Activated effector memory CD4-positive, alpha-beta T cell treated with anti-CD3 and anti-CD28 coated beads, Interleukin-2, amount 50 U/mL, for 16 hours (primary cell): ENCODE measurements at regions not wholly inside any gene's neighbourhood (a gene's known extent, or its start where the extent isn't known, plus 50 kb on each side); places are given as distances from the start of the nearest gene placed in this dataset.

ENCODE experiments used
- DNase-seq: peaks from one replicate; pipeline ENCODE4 v3.0.0-alpha.2; 2020

GRCh38 chr5:155936520-155937406 is 390.2 kb upstream of the SGCD start:
- DNase-seq = no peak

GRCh38 chr5:155938051-155938450 is 388.9 kb upstream of the SGCD start:
- no peak for DNase-seq

GRCh38 chr5:155941340-155941739 is 385.6 kb upstream of the SGCD start:
- DNase-seq = no peak

GRCh38 chr5:155943516-155944407 is 383.2 kb upstream of the SGCD start:
- DNase-seq = peak; percentile 64

- DNase-seq = no peak
Measured at GRCh38 chr5:155947394-155948062, 379.4 kb upstream of the SGCD start.

DNA sequence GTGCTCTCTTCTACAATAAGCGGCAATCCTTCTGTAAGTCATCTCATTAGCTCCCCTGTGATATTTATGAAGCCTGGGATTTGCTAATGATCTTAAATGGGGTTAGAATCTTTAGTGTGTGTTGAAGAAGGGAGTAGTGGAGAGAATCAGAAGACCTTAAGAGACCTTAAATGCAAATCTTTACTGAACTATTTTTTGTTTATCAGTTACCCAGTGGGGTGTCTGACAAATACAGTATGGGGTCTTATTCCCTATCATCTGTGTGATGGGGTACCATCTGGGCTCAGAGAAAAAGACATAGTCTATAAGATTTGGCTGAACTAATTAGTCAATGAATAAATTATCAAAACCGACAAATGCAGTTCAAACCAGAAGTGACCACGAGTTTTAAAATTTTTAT is 378.4 kb upstream of the SGCD start:
- no peak for DNase-seq

DNA sequence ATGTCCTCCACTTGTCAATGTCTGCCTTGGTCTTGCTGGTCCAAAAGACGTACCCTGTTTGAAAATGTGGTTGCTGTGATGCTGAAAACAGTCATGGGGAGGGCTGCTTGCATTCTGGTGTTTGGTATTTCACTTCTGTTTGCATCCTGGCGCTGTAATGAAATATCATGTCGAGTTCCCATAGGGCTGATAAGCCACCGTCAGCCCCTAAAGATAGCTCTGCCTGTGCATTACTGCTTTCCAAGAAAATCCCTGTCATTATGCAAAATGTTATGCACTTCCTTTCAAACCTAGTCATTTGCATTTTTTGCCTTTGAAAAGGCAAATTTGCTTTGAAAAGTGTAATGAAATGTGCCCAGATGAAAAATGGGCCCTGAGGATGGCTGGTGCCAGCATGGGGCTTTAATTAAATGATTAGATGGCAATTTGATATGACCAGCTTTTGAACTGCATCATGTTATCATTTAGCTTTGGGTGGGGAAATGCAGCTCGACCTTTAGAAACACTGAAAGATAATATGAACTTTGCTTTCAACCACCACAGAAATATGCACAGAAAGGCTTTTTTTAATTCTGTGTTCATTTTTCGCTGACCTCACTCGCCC is 374.4 kb upstream of the SGCD start:
- DNase-seq = no peak

DNA sequence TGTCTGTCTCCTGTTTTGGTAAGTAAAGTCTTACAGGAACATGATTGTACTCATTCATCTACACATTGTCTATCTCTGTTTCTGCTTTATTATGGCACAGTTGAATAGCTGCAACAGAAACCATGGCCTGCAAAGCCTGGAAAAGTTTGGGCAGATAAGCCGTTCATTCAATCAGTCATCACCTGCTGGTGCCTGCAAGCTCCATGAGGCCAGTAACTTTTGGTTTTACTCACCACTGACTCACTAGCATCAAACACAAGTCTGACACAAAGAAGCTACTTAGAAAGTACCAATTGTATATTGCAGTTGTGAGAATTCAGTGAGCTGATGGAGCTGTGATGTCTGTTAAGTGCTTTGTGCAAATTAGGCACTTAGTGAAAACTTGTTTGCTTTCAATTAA is 373.6 kb upstream of the SGCD start:
- no peak for DNase-seq

- DNase-seq = no peak
Measured at GRCh38 chr5:155954701-155955445, 372.1 kb upstream of the SGCD start.

DNA sequence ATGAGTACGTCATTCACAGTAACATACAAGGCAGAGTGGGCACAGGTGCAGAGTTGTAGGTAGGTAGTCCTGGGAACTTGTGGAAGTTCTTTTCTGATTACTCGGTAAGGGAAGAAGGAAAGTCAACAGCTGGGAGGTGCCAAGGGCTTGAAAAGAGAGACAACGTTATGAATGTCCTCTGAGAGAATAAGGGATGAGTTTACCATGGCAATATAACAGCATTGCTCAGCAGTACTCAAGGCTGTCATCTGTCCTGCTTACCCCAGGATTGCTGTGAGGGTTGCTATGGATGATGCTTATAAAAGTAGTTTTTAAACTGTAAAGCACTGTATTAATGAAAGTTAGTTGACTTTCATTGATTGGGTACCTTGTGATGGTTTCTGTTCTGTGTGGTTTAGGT is 369.1 kb upstream of the SGCD start:
- no peak for DNase-seq

DNA sequence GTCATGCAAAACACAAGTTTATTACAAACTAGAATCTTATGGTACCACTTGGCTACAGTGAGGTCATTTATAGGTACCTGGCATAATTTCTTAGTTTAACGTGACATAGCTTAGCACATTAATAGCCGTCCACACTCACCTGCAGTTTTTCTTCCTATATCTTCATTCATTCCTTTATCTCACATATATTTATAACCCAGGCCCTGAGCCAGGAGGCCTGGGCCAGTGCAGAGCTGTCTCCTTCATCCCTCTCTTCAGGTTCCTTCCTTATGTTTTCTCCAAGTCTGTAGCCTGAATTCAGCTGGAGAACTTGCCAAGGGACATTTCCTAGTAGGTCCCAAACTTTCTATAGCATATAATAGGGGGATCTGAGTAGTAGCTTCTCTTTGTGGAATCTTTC is 367.9 kb upstream of the SGCD start:
- DNase-seq = no peak

DNA sequence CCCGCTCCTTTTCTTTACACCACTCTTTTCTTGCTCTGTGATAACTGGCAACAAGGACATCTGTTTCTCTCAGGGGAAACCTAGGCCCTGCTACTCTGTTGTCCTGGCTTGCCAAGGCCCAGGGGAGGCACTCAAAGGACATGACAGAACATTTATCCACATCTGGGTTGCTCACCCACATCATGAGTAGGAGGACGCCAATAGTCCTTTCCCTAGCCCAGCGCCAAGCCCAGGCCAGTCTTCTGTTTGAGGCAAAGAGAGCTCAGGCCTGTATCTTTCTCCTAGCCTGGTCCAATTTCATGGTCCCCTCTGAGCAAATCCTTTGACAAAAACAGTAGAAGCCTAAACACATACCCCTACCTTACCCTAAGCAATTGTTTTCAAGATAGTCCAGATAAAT is 366.8 kb upstream of the SGCD start:
- no peak for DNase-seq

- DNase-seq = no peak
Measured at GRCh38 chr5:155969537-155969936, 357.4 kb upstream of the SGCD start.

DNA sequence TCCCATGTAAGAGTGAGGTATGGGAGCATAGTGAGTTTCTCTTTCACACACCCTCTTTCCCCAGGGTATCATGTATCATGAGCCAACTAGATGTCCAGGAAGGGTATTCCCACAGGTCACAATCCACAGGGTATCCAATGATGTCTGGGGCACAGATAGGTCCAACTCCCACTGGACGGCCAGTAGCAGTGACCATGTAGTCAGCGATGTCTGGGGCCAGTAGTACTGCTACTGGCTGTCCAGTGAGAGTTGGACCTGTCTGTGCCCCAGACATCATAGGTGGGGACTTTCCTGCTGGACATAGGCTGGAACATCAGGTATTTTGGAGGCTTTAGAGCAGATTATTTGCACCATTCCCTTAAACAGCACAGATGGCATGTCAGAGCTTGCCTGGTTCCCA is 352.6 kb upstream of the SGCD start:
- no peak for DNase-seq

GRCh38 chr5:155978850-155979249 is 348.1 kb upstream of the SGCD start:
- DNase-seq = no peak

- DNase-seq = no peak
Measured at GRCh38 chr5:155982354-155982753, 344.6 kb upstream of the SGCD start.

- no peak for DNase-seq
Measured at GRCh38 chr5:155983954-155984353, 343.0 kb upstream of the SGCD start.

DNA sequence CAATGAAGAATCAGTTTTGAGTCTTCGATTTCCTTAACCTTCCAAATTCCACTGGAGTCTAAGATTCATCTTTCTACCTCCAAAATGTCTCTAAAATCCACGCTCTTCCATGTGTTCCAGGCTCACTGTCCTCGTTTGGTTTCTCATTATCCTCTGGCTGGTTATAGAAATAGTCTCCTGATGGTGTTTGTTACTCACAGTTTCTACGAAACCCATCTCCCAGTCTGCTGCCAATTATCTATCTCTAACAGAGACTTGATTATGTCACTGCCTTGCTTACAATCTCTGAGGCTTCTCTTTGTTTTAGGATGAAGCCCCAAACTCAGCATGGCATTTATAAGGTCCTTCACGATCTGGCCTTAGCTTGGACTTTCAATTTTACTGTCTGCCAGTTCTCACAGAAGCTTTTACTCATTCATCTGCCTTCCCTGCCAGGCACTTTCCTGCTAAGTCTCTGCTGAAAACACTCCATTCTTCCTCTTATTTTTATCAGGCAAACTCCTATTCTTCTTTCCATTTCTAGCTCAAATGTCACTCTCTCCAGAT is 339.6 kb upstream of the SGCD start:
- no peak for DNase-seq

- no peak for DNase-seq
Measured at GRCh38 chr5:155989879-155990278, 337.1 kb upstream of the SGCD start.

- DNase-seq = no peak
Measured at GRCh38 chr5:155996123-155996522, 330.8 kb upstream of the SGCD start.

DNA sequence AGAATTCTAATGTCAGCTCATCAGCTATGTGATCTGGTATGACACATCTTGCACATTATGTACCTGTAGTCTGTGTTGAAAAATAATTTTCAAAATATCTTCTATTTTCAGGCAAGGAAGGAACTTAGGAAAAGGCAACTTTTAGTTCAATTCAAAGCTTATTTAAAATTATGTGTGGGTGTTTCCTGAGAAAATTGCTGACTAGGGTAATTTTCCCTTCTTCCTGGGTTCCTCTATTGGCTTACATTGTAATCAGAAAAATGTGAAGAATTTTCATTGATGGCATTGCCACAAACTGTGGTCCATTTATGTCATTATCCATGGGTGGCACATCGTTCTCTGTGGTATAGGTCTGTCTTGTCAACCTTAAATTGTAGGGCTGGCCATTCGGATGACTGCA is 328.7 kb upstream of the SGCD start:
- DNase-seq = no peak

- no peak for DNase-seq
Measured at GRCh38 chr5:156000115-156000514, 326.8 kb upstream of the SGCD start.
